SK-N-SH treated with all-trans-retinoic acid at 6 μM for 48 hours (cell line): ENCODE measurements at regions not wholly inside any gene's neighbourhood (a gene's known extent, or its start where the extent isn't known, plus 50 kb on each side); places are given as distances from the start of the nearest gene placed in this dataset.

Source experiments
- ATAC-seq: fragments of 200-7000 bp; cut with Tn5 transposase; 3 replicates; pipeline ENCODE4 v1.9.1; 2020; ENCODE audit warnings: mild to moderate bottlenecking, moderate library complexity
- ARNTL ChIP-seq: fragments of 450-650 bp; formaldehyde crosslinking; IDR thresholded peaks from 2 replicates; pipeline ENCODE4 v1.5.0; 2020; ENCODE audit warnings: low read depth, mild to moderate bottlenecking, moderate library complexity, borderline replicate concordance
- BACH2 ChIP-seq: fragments of 250-450 bp; sonication (Bioruptor Pico); IDR thresholded peaks from 2 replicates; pipeline ENCODE4 v1.9.0; 2021; ENCODE audit warnings: mild to moderate bottlenecking, borderline replicate concordance
- CREB5 ChIP-seq: fragments of 250-450 bp; sonication (Bioruptor Pico); IDR thresholded peaks from 2 replicates; pipeline ENCODE4 v1.5.1; 2020; ENCODE audit warnings: low read depth, mild to moderate bottlenecking, moderate library complexity
- CSRNP3 ChIP-seq: fragments of 250-450 bp; sonication (Bioruptor Pico); IDR thresholded peaks from 2 replicates; pipeline ENCODE4 v1.5.1; 2021; ENCODE audit warnings: mild to moderate bottlenecking, moderate library complexity
- ESRRG ChIP-seq: fragments of 250-450 bp; sonication (Bioruptor Pico); IDR thresholded peaks from 2 replicates; pipeline ENCODE4 v1.6.1; 2021; ENCODE audit warnings: mild to moderate bottlenecking
- GLIS3 ChIP-seq: fragments of 250-450 bp; sonication (Bioruptor Pico); IDR thresholded peaks from 2 replicates; pipeline ENCODE4 v1.5.0; 2020; ENCODE audit warnings: mild to moderate bottlenecking, moderate library complexity
- ISL1 ChIP-seq: fragments of 250-450 bp; sonication (Bioruptor Pico); IDR thresholded peaks from 2 replicates; pipeline ENCODE4 v2.1.2; 2022; ENCODE audit warnings: mild to moderate bottlenecking, moderate library complexity
- OSR1 ChIP-seq: fragments of 250-450 bp; sonication (Bioruptor Pico); IDR thresholded peaks from 2 replicates; pipeline ENCODE4 v1.8.0; 2022; ENCODE audit warnings: moderate library complexity, mild to moderate bottlenecking, inconsistent platforms
- PATZ1 ChIP-seq: fragments of 250-450 bp; sonication (Bioruptor Pico); IDR thresholded peaks from 2 replicates; pipeline ENCODE4 v1.8.0; 2020; ENCODE audit warnings: mild to moderate bottlenecking, moderate library complexity, borderline replicate concordance
- POU6F1 ChIP-seq: fragments of 250-450 bp; sonication (Bioruptor Pico); IDR thresholded peaks from 2 replicates; pipeline ENCODE4 v1.8.0; 2021; ENCODE audit warnings: low read depth, mild to moderate bottlenecking, moderate library complexity, borderline replicate concordance
- PPARA ChIP-seq: fragments of 250-450 bp; sonication (Bioruptor Pico); IDR thresholded peaks from 2 replicates; pipeline ENCODE4 v1.5.0; 2020; ENCODE audit warnings: mild to moderate bottlenecking, borderline replicate concordance
- RARB ChIP-seq: fragments of 250-450 bp; sonication (Bioruptor Pico); IDR thresholded peaks from 2 replicates; pipeline ENCODE4 v1.8.0; 2021; ENCODE audit warnings: mild to moderate bottlenecking, moderate library complexity
- TCF4 ChIP-seq: fragments of 250-450 bp; sonication (Bioruptor Pico); IDR thresholded peaks from 2 replicates; pipeline ENCODE4 v1.8.0; 2021; ENCODE audit warnings: mild to moderate bottlenecking, moderate library complexity, borderline replicate concordance
- TOX ChIP-seq: fragments of 250-450 bp; sonication (Bioruptor Pico); IDR thresholded peaks from 2 replicates; pipeline ENCODE4 v1.8.0; 2021; ENCODE audit warnings: mild to moderate bottlenecking, moderate library complexity, borderline replicate concordance
- TSHZ2 ChIP-seq: fragments of 250-450 bp; sonication (Bioruptor Pico); IDR thresholded peaks from 2 replicates; pipeline ENCODE4 v1.5.0; 2020; ENCODE audit warnings: mild to moderate bottlenecking, moderate library complexity
- ZC3H10 ChIP-seq: fragments of 250-450 bp; sonication (Bioruptor Pico); IDR thresholded peaks from 2 replicates; pipeline ENCODE4 v1.5.1; 2021; ENCODE audit warnings: mild to moderate bottlenecking, moderate library complexity
- ZFP3 ChIP-seq: fragments of 250-450 bp; sonication (Bioruptor Pico); IDR thresholded peaks from 2 replicates; pipeline ENCODE4 v1.5.0; 2020; ENCODE audit warnings: mild to moderate bottlenecking, moderate library complexity
- ZFP30 ChIP-seq: fragments of 450-650 bp; formaldehyde crosslinking; IDR thresholded peaks from 2 replicates; pipeline ENCODE4 v1.5.0; 2022; ENCODE audit warnings: mild to moderate bottlenecking, moderate library complexity
- ZNF70 ChIP-seq: fragments of 450-650 bp; formaldehyde crosslinking; IDR thresholded peaks from 2 replicates; pipeline ENCODE4 v1.5.0; 2020; ENCODE audit warnings: mild to moderate bottlenecking, moderate library complexity
- ZNF8 ChIP-seq: fragments of 450-650 bp; formaldehyde crosslinking; IDR thresholded peaks from 2 replicates; pipeline ENCODE4 v1.5.0; 2020; ENCODE audit warnings: mild to moderate bottlenecking, moderate library complexity

GRCh38 chr16:35410438-35410837 is 1951.0 kb downstream of the TP53TG3F start:
- no peak for ATAC-seq
- TF ChIP-seq BACH2 (no peak), ARNTL (CRISPR knock-in tag) (no peak), ZNF8 (no peak), PPARA (CRISPR knock-in tag) (no peak), ZNF70 (CRISPR knock-in tag) (no peak), POU6F1 (CRISPR knock-in tag) (no peak), GLIS3 (CRISPR knock-in tag) (no peak), ZC3H10 (CRISPR knock-in tag) (no peak), CREB5 (CRISPR knock-in tag) (no peak), RARB (CRISPR knock-in tag) (no peak), TSHZ2 (CRISPR knock-in tag) (no peak), ZFP30 (CRISPR knock-in tag) (no peak), OSR1 (CRISPR knock-in tag) (no peak), PATZ1 (CRISPR knock-in tag) (no peak), ISL1 (CRISPR knock-in tag) (no peak), ZFP3 (CRISPR knock-in tag) (no peak)

GRCh38 chr16:35411156-35411555 is 1951.7 kb downstream of the TP53TG3F start:
- TF ChIP-seq GLIS3 (CRISPR knock-in tag) (no peak), ESRRG (CRISPR knock-in tag) (no peak), PPARA (CRISPR knock-in tag) (no peak), ZFP3 (CRISPR knock-in tag) (no peak), ARNTL (CRISPR knock-in tag) (no peak), ZNF8 (no peak), TOX (CRISPR knock-in tag) (no peak), POU6F1 (CRISPR knock-in tag) (no peak), RARB (CRISPR knock-in tag) (no peak), PATZ1 (CRISPR knock-in tag) (no peak), CSRNP3 (CRISPR knock-in tag) (no peak), OSR1 (CRISPR knock-in tag) (no peak), ZFP30 (CRISPR knock-in tag) (no peak), TCF4 (CRISPR knock-in tag) (no peak), ZNF70 (CRISPR knock-in tag) (no peak)
- no peak for ATAC-seq
